HG03575 (cell line): ENCODE measurements at regions not wholly inside any gene's neighbourhood (a gene's known extent, or its start where the extent isn't known, plus 50 kb on each side); places are given as distances from the start of the nearest gene placed in this dataset.
"Not testable (repeated sequence)": the region's sequence is repeated elsewhere in the genome, so short reads cannot be mapped to it uniquely, and the experiment has no call there.

ENCODE experiments used
- ATAC-seq: cut with Tn5 transposase; IDR thresholded peaks from one replicate; pipeline ENCODE4 v1.9.1; 2021; ENCODE audit not compliant: unreplicated experiment, insufficient number of reproducible peaks, low FRiP score; ENCODE audit errors: extremely low read depth

DNA sequence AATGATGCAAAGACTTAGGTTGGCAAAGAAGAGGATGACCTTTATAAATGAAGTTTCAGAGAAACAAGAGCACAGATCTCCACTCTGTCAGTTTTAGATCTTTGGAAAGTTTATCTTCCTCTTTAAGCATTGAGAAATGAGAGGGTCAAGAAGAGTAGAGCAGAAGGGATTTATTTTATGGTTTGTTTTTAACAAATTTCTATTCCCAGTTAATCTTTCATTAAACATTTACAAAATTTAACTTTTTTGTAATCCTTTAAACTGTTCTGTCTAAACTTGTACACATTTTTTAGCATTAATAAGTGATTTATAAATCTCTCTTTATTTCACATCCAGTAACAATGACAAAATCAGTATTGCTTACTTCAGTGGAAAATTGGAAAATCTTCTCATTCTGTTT, 875.0 kb upstream of the IGFBP7 start:
- ATAC-seq = no peak

DNA sequence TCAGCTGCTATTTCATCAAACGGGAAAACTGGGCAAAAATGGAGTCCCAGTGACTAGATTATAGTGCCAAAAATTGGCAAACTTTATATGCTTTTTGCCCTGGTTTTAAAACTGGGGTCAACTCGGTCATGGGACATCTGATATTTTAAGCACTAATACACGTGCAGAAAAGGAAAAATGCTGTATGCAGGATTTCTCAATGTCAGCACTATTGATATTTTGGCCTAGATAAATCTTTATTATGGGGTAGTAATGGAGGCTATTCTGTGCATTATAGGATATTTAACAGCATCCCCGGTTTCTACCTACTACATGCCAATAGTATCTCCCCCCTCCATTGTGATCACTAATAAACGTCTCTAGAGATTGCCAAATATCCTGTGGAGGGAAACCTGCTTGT, 870.9 kb upstream of the IGFBP7 start:
- ATAC-seq = no peak

DNA sequence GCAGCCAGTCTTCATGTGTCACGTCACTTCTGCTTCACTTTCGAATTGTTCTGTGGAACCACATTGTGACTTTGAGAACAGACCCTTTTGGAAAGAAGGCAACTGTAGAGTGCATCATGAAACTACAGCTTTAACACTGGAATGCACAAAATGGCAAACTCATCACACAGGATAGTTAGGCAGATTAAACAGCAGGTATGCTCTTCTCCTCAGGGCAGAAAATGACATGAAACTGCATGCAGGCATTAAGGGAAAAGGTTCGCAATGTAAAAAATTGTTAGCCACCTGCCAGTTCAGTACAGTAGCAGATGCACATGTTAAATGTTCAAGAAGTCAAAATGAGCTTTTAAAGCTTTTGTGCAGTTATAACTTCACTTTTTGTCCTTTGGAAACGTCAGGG, 864.6 kb upstream of the IGFBP7 start:
- no peak for ATAC-seq

DNA sequence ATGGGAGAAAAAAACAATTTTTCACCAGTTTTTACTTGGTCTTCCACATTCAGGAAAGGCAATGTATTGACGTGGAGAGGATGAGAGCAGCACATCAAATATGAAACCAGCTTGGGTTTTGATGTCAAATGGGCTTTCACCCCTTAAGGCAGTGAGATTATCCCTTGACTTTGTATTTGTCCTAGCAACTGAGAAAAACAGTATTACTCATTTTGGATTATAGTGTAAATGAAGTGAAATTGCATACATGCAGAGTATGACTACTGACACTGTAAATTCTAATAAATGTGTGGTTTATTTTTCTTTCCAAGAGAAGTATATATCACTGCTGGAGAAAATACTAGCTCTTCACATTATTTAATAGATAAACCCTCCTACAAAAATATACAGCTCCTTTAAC, 863.6 kb upstream of the IGFBP7 start:
- ATAC-seq = no peak

DNA sequence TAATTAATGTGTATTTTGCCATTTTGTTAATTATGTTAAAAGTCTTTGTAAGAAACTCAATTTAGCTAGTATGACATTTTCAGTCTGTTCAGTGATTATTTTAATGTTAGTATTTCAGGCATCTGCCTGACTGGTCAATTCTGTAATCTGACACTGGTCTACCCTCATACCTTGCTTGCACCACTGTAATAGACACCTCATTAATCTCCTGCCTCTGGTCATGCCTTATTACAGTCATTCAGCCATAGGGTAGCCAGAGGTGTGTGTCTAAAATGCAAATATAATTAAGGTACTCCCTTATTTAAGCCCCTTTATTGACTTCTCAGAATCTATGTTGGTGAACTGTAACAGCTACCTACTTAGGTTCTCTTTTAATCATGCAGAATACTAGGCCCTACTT, 861.1 kb upstream of the IGFBP7 start:
- ATAC-seq = no peak

DNA sequence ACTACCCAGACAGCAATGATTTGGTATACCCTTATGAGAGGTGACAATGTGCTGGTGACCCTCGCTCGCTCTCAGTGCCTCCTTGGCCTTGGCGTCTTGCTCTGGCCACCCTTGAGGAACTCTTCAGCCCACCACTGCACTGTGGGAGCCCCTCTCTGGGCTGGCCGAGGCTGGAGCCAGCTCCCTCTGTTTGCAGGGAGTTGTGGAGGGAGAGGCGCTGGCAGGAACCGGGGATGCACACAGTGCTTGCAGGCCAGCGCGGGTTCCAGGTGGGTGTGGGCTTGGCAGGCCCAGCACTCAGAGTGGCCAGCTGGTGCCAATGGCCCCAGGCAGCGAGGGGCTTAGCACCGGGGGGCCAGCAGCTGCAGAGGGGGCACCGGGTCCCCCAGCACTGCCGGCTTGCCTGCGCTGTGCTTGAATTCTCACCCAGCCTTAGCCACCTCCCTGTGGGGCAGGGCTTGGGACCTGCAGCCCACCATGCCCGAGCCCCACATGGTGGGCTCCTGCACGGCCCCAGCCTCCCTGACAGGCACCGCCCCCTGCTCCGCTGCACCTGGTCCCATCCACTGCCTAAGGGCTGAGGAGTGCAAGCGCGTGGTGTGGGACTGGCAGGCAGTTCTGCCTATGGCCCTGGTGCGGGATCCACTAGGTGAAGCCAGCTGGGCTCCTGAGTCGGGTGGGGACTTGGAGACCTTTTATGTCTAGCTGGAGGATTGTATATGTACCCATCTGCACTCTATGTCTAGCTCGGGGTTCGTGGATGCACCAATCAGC, 857.0 kb upstream of the IGFBP7 start:
- no peak for ATAC-seq

DNA sequence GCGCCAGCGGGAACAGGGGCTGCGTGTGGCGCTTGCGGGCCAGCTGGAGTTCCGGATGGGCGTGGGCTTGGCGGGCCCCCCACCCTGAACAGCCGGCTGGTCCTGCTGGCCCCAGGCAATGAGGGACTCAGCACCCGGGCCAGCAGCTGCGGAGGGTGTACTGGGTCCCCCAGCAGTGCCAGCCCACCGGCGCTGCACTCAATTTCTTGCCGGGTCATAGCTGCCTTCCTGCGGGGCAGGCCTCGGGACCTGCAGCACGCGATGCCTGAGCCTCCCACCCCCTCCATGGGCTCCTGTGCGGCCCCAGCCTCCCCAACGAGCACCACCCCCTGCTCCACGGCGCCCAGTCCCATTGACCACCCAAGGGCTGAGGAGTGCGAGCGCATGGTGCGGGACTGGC, 855.2 kb upstream of the IGFBP7 start:
- not testable (repeated sequence) for ATAC-seq

DNA sequence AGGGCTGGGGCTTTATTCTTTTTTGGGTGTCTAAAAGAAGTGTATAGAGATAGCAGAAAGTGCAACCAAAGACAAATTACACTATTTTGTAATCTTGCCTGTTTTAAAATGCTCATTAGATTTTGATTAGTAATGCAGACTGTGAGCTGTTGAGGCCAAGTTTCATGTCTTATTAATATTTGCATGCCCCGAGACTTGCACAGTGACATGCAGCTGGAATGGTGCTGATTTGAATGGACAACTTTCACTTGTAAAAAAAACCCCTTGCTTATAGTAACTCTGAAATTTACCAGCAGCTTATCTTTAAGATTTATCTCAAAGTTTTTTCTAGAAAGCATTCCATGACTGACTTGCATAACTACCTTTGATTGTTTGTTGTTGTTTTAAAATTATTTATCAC, 835.1 kb upstream of the IGFBP7 start:
- ATAC-seq = no peak

DNA sequence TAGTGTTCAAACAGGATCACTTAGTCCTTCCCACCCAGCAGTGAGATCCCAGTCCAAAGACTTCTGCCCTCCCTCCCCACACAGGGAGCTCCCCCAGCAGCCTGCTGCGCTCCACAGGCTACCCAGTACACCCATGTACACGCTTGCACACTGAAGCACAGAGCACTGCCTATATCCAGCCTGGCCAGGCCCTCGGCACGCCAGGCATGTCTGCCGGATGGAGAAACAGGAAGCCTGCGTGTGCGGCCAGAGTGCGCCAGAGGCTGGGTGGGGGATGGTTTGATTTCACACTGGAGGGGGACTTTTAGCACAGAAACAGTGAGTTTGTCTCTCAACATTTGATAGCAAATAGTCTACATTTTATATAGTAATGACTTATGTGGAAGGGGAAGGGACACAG, 833.5 kb upstream of the IGFBP7 start:
- ATAC-seq = no peak

DNA sequence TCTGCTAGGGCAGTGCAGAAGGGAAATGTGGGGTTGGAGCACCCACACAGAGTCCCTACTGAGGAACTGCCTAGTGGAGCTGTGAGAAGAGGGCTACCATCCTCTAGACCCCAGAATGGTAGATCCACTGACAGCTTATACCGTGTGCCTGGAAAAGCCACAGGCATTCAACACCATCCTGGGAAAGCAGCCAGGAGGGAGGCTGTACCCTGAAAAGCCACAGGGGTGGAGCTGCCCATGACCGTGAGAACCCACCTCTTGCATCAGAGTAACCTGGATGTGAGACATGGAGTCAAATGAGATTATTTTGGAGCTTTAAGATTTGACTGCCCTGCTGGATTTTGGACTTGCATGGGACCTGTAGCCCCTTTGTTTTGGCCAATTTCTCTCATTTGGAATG, 827.1 kb upstream of the IGFBP7 start:
- ATAC-seq = not testable (repeated sequence)

DNA sequence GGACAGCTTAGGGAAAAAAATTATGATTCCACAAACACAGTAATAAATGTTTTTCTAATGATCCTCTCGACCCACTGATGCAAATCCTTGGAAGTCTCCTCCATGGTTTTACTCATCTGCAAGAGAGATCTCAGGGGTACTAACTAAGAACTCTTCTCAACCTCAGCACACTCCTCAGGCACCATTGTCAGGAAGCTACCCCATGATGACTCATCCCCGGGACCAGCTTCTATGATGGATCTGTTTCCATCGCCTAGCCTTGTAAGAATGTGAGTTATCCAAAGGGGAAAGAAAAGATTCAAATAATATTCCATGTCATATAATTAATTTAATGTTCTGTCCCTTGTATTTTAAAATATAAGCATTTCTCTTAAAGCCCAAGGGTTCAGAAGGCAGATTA, 816.1 kb upstream of the IGFBP7 start:
- ATAC-seq = no peak

DNA sequence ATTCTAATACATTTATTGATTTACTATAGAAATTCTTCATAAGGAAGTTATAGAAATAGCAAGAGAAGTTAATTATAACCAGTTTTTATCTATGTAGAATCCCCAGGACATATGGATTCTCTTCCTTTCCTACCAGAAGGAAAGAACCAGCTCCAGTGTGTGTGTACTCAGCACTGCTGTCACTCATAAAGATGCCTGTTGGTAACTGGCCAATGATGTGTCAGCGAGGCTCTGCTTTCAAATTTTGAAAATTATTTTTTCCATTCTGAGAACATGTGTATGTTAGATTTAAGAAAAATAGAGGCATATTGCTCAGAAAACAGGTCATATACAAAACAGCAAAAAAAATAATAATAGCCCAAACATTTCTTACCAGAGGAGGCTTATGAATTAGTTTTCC, 814.8 kb upstream of the IGFBP7 start:
- ATAC-seq = no peak

DNA sequence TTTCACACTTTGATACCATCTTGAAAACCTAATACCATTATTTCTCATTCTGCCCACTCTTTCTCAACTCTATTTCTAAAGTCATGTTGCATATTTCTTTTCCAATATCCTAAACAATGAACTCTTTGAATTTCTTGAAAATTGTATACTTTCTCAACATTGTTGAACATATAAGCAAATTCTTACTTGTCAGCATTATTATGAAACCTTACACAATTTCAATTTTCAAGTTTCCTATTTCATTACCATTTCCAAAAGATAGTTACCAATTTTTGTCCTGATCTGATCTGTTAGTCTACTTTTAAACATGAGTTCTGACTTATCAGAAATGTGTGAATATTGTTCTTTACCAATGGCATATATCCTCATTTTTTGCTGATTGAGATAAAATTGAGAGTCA, 806.3 kb upstream of the IGFBP7 start:
- no peak for ATAC-seq

DNA sequence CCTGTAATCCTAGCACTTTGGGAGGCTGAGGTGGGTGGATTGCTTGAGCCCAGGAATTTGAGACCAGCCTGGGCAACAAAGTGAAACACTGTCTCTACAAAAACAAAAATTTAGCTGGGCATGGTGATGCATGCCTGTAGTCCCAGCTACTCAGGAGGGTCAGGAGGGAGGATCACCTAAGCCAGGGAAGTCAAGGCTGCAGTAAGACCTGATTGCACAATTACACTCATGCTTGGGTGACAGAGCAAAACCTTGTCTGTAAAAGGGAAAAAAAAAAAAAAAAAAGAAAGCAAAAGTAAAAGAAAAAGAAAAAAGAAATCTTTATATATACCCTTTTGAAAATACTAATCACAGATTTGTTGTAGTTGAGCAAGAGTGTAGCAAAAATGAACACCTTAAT, 801.0 kb upstream of the IGFBP7 start:
- ATAC-seq = no peak

DNA sequence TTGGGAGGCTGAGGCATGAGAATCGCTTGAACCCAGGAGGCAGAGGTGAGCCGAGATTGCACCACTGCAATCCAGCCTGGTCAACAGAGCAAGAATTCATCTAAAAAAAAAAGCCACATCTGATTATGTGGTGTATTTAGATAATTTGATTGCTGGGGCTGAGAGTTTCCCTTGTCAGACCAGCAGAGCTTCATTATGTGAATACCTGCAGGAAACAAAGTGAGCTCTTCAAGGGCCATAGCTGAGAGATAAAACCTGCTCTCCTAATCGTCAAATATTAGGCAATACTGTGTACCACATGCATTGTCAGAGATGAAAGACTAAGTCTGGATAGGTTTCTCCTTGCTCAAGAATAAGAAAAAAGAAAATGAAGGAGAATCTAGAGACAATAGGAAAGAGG, 800.0 kb upstream of the IGFBP7 start:
- ATAC-seq = no peak

DNA sequence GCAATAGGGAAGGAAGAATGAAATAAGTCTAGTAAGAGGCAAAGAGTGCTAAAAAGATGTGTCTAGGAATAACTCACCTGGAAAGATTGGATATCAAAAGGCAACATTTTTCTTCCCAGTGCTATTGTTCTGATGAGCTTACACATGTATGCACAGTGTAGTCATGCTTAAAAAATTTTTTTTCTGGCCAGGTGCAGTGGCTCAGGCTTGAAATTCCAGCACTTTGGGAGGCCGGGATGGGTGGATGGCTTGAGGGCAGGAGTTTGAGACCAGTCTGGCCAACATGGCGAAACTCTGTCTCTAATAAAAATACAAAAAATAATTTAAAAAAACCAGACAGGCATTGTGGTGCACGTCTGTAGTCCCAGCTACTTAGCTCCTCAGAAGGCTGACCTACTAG, 795.8 kb upstream of the IGFBP7 start:
- no peak for ATAC-seq

DNA sequence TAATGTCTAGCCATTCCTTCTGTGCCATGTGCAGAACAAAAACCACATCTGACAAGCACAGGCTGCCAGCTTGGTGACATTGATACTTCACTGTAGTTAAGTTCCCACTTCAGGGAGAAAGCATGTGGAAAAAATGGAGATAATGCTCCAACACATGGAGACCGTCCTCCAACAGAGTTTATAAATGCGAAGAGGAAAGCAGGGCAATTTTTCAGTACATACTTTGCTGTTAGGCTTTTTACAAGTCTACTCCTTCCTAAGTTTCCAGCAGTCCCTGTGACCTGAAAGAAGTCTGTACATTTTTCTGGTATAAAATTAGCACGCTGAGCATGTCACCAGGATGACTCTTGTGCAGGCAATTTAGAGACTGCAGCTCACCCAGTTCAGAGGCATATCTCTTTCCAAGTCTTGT, 766.9 kb upstream of the IGFBP7 start:
- ATAC-seq = no peak

DNA sequence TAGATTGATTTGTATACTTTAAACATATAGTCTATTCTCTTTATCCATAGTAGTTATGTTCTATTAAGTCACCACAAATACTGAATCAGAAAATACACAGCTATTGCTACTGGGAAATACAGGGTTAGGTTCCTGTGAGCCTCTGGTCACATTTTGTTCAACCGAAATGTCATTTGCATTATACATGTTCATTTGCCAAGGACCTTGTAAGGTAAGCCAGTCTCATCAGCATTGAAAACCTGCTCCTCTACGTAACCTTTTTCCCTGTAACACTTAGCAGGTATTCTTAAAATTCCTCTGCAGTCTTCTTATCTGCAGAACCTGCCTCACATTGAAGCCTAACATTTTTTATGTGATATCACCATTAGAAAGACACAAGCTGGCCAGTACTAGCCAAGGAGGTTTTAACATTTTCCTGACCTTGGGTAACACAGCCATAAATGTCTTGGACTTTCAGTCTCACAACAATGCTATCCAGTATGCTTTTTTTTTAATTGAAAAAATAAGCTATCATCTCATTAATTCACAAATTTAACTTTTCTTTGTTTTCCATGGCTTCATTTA, 765.7 kb upstream of the IGFBP7 start:
- ATAC-seq = no peak

DNA sequence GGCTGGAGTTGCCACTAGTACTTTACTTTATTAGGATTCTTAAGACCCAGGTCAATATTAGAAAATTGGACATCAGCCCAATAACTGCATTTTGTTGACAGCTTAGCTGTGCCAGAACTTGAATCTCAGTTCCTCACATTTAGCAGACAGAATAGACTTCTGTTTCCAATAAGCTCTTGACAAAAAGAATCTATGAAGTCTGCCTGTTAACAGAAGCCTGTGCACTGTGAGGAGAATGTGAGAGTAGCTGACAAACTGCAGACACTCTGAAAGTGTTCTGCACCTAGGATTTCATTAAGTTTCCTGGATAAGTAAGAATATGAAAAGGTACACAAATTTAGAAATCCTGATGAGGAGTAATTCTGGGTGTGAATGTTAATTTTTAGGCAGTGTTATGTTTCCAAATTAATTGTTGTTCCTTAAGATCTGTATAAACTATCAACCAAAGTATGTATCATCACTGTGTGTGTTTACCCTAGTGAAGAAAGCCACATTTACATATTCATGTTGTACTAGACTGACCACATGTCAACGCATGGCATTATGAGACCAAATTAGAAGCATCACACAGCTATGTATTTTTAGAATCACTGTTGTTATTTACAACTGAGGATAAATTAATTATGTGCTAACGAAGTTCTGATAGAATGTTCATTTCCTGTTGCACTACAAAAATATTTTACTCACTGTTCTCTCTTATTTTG, 756.4 kb upstream of the IGFBP7 start:
- ATAC-seq = no peak

DNA sequence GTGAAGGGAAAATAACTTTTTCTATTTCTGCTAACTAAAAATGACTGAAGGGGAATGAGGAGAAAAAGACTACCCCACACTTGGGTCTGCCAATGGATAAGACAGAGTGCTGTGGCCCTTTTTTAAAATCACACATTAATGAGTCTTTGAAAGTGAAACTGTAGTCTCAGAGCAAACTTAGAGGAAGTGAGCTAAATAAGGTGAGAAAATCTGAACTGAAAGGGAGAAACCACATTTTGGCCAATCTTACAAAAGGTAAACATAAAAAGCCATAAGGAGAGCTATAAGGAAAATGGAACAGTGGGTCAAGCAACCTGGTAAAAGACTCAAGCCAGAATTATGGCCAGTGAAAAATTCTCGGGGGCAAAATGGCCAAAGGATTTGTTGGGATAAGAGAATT, 755.1 kb upstream of the IGFBP7 start:
- ATAC-seq = peak; percentile 86
